Inferior parietal cortex (tissue), 1 donor: ENCODE measurements at regions not wholly inside any gene's neighbourhood (a gene's known extent, or its start where the extent isn't known, plus 50 kb on each side); places are given as distances from the start of the nearest gene placed in this dataset.

ENCODE experiments used
- DNase-seq: peaks from one replicate; pipeline ENCODE4 v3.0.0-alpha.2; 2016; ENCODE audit errors: extremely low spot score

- no peak for DNase-seq
Observed at GRCh38 chr1:4044967-4045366, 144.9 kb upstream of the C1orf174 start.

GRCh38 chr1:4045397-4046010, 145.4 kb upstream of the C1orf174 start:
- DNase-seq: no peak

- DNase-seq: no peak
Observed at GRCh38 chr1:4046836-4047461, 146.9 kb upstream of the C1orf174 start.

GRCh38 chr1:4047666-4048065, 147.6 kb upstream of the C1orf174 start:
- DNase-seq: no peak

- DNase-seq: no peak
Observed at GRCh38 chr1:4048076-4048475, 148.0 kb upstream of the C1orf174 start.

GRCh38 chr1:4048921-4049320, 148.8 kb upstream of the C1orf174 start:
- DNase-seq: no peak

GRCh38 chr1:4050998-4051397, 150.9 kb upstream of the C1orf174 start:
- no peak for DNase-seq

GRCh38 chr1:4052657-4053056, 152.6 kb upstream of the C1orf174 start:
- no peak for DNase-seq

- no peak for DNase-seq
Observed at GRCh38 chr1:4053160-4053748, 153.2 kb upstream of the C1orf174 start.

GRCh38 chr1:4053774-4054173, 153.7 kb upstream of the C1orf174 start:
- no peak for DNase-seq

- DNase-seq: no peak
Observed at GRCh38 chr1:4055294-4055967, 155.4 kb upstream of the C1orf174 start.

- no peak for DNase-seq
Observed at GRCh38 chr1:4056422-4056821, 156.3 kb upstream of the C1orf174 start.

GRCh38 chr1:4056989-4057388, 156.9 kb upstream of the C1orf174 start:
- no peak for DNase-seq

GRCh38 chr1:4057603-4058002, 157.5 kb upstream of the C1orf174 start:
- DNase-seq: no peak

- no peak for DNase-seq
Observed at GRCh38 chr1:4058122-4058521, 158.1 kb upstream of the C1orf174 start.

GRCh38 chr1:4058706-4059105, 158.6 kb upstream of the C1orf174 start:
- DNase-seq: no peak

- no peak for DNase-seq
Observed at GRCh38 chr1:4059270-4059669, 159.2 kb upstream of the C1orf174 start.

- no peak for DNase-seq
Observed at GRCh38 chr1:4060850-4061249, 160.8 kb upstream of the C1orf174 start.

GRCh38 chr1:4061521-4062031, 161.5 kb upstream of the C1orf174 start:
- DNase-seq: no peak

- DNase-seq: no peak
Observed at GRCh38 chr1:4062041-4062440, 162.0 kb upstream of the C1orf174 start.

- no peak for DNase-seq
Observed at GRCh38 chr1:4062560-4062959, 162.5 kb upstream of the C1orf174 start.

- no peak for DNase-seq
Observed at GRCh38 chr1:4062992-4063391, 162.9 kb upstream of the C1orf174 start.

GRCh38 chr1:4063516-4063915, 163.4 kb upstream of the C1orf174 start:
- no peak for DNase-seq
